ENCODE measurements at regions not wholly inside any gene's neighbourhood (a gene's known extent, or its start where the extent isn't known, plus 50 kb on each side); places are given as distances from the start of the nearest gene placed in this dataset.

GRCh38 chr10:90443342-90443741, 414.5 kb downstream of the HTR7 start:
- no peak for TF ChIP-seq CTCF (conservative IDR thresholded peaks at IDR 0.05; ENCODE audit: low read length)
- TF ChIP-seq EZH2phosphoT487 (IDR thresholded peaks at IDR 0.05; ENCODE audit: borderline replicate concordance, low read depth, low read length): no peak

All from OCI-LY7 (cell line).